GM19372 (cell line): ENCODE measurements at regions not wholly inside any gene's neighbourhood (a gene's known extent, or its start where the extent isn't known, plus 50 kb on each side); places are given as distances from the start of the nearest gene placed in this dataset.
"Not testable (repeated sequence)": the region's sequence is repeated elsewhere in the genome, so short reads cannot be mapped to it uniquely, and the experiment has no call there.

Experiments used
- ATAC-seq: cut with Tn5 transposase; IDR thresholded peaks from one replicate; pipeline ENCODE4 v1.9.1; 2021; ENCODE audit warnings: mild to moderate bottlenecking, low read depth, moderate library complexity; ENCODE audit not compliant: unreplicated experiment

GRCh38 chr7:16933296-16934279 is 51.8 kb upstream of the AGR3 start:
- ATAC-seq: no peak

- no peak for ATAC-seq
Measured at GRCh38 chr7:16934722-16935340, 53.0 kb upstream of the AGR3 start.

GRCh38 chr7:16935341-16935735 is 53.6 kb upstream of the AGR3 start:
- ATAC-seq: no peak

- no peak for ATAC-seq
Measured at GRCh38 chr7:16936626-16937422, 55.0 kb upstream of the AGR3 start.

- ATAC-seq: no peak
Measured at GRCh38 chr7:16939161-16939560, 57.4 kb upstream of the AGR3 start.

- no peak for ATAC-seq
Measured at GRCh38 chr7:16940776-16941175, 59.0 kb upstream of the AGR3 start.

- no peak for ATAC-seq
Measured at GRCh38 chr7:16942929-16943509, 61.2 kb upstream of the AGR3 start.

GRCh38 chr7:16944936-16945335 is 63.2 kb upstream of the AGR3 start:
- ATAC-seq: no peak

- ATAC-seq: no peak
Measured at GRCh38 chr7:16945372-16945771, 63.6 kb upstream of the AGR3 start.

GRCh38 chr7:16948110-16948509 is 66.3 kb upstream of the AGR3 start:
- not testable (repeated sequence) for ATAC-seq

- ATAC-seq: no peak
Measured at GRCh38 chr7:16951483-16952080, 69.8 kb upstream of the AGR3 start.

GRCh38 chr7:16954321-16954720 is 72.5 kb upstream of the AGR3 start:
- ATAC-seq: no peak

GRCh38 chr7:16958724-16959123 is 76.9 kb upstream of the AGR3 start:
- no peak for ATAC-seq

- no peak for ATAC-seq
Measured at GRCh38 chr7:16960337-16960965, 78.7 kb upstream of the AGR3 start.

- ATAC-seq: no peak
Measured at GRCh38 chr7:16961641-16962040, 79.9 kb upstream of the AGR3 start.

GRCh38 chr7:16963044-16963443 is 81.3 kb upstream of the AGR3 start:
- ATAC-seq: no peak

- not testable (repeated sequence) for ATAC-seq
Measured at GRCh38 chr7:16965697-16966096, 83.9 kb upstream of the AGR3 start.

- ATAC-seq: no peak
Measured at GRCh38 chr7:16967300-16967811, 85.6 kb upstream of the AGR3 start.

- no peak for ATAC-seq
Measured at GRCh38 chr7:16970732-16971482, 89.1 kb upstream of the AGR3 start.
